Activated CD4-positive, alpha-beta T cell treated with anti-CD3 and anti-CD28 coated beads, Interleukin-2, amount 50 U/mL, for 16 hours (primary cell): ENCODE measurements at regions not wholly inside any gene's neighbourhood (a gene's known extent, or its start where the extent isn't known, plus 50 kb on each side); places are given as distances from the start of the nearest gene placed in this dataset.
"Not testable (repeated sequence)": the region's sequence is repeated elsewhere in the genome, so short reads cannot be mapped to it uniquely, and the experiment has no call there.

Experiments used
- DNase-seq: peaks from one replicate; pipeline ENCODE4 v3.0.0-alpha.2; 2020

DNA sequence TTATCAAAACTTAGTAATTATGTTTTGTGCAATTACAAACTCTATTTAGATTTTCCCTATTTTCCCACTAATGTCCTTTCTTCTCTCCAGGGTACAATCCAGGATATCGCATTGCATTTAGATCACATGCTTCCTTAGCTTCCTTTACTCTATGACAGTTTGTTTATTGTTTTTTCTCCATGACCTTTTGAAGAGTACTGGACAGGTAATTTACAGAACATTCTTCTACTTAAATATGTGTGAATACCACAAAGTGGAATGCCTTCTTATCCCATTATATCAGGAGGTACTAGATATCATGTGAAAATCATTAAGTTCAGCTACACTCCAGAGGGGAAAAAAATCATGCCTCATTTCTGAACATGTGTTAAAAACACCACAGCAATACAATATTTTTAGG is 776.6 kb upstream of the CDH9 start:
- no peak for DNase-seq

DNA sequence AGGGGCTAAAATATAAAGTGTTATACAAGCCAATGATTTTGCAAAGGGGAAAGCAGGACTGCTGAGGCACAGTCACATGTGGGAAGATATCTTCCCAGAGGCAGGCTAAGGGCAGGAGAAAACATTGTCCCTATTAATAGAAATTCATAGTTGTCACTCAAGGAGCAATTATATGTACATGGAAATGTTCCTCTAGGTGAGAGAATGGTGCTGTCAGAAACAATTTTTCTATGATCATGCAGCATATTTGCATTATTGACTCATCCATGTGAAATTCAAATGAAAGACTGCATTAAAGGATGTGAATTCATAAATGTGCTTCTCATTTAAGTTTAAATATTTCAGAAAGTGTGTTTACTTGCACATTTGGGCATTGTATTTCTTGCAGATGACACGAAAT is 775.9 kb upstream of the CDH9 start:
- DNase-seq, result no peak

DNA sequence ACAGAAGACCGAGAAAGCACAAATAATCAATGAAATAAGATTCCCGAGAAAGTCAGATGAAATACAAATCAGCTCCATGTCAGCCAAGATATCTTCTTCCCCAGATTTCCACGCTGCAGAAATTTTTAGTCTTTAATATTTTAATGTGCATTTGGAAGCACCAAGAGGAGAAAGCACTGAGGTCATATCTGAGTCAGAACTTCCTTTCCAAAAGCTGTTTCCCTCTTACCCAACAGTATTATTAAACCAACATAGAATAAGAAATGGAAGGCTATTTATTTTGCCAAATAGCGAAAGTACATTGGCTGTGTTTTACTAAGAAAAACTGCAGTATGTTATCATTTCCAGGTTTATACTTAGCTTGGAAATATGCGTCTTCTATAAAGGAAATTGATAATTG is 772.1 kb upstream of the CDH9 start:
- no peak for DNase-seq

DNA sequence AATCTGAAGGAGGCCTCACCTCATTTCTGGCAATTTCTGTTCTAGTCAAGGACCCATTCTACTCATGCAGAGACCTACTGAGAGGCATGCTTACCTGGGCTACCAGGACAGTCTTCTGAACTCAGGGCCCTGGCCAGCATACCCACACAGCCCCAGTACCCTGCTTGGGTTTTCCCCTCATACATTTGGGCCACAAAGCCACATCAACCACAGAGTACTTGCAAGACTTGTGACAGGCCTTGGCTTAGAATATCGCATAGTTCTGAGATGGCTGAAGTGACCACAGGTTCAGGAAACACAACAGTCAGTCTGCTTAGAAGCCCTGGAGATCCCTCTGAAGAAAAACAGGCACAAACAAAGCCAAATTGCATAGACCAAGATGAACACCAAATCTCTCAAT is 758.8 kb upstream of the CDH9 start:
- no peak for DNase-seq

DNA sequence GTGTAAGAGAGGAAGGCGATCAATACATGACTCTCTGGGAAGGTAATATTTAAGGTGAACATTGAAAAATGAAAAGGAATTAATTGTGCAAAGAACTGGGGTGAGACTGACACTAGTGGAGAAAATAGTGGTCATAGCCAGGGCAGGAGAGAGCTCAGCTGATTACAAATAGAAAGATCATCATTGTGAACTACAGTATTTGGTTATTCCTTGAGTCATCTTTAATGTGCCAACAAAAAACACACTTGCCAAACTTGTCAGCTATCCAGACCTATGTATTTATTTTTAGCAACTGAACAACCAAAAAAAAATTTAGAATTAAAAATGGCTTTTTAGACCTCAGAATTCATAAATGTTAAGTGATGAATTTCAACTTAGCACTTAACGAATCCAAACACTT is 749.8 kb upstream of the CDH9 start:
- no peak for DNase-seq

DNA sequence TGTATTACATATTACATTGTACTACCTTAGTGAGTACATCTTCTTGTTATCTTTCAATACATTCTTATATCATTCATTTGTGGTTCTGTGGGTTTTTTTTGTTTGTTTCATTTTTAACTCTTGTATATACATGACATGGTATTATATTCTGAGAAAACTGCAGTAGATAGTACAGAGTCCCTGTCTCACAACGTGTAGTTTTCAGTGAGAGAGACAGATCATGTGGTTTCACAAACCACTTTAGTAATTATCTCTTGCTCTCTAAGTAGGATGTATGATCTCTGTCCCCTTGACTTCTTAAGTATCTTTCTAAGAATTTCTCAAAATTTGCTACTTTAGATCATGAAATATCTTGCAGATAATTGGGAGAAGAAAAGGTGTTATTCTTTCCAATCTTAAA is 745.9 kb upstream of the CDH9 start:
- DNase-seq, result no peak

DNA sequence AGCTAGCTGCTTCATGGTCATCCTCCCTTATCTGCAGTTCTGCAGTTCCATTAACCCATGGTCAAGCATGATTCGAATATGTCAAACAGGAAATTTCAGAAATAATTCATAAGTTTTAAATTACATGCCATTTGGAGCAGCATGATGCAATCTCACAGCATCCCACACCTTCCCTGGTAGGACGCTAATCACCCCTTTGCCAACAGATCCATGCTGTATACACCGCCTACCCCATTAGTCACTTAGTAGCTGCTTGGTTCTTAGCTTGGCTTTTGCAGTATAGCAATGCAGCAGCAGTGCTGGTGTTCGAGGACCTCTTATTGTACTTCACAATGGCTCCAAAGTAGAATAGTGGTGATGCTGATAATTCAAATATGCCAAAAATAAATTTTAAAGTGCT is 739.7 kb upstream of the CDH9 start:
- no peak for DNase-seq

DNA sequence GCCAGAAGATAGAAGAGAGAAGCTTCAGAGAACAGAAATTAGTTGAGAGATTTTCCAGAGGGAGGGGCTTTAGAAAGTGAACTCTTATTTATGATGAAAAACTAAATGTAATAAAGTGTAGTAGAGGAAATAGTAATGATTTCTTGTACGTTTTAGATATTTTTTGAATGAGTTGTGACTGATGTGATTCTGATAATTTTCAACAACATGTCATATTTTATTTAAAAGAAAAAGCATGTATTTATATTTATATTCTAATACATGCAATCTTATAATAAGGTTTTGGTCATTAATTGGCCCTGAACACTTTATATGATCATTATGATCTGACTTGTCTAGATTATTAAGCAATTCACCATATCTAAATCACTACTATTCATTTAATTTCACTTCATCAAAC is 735.2 kb upstream of the CDH9 start:
- DNase-seq, result no peak

DNA sequence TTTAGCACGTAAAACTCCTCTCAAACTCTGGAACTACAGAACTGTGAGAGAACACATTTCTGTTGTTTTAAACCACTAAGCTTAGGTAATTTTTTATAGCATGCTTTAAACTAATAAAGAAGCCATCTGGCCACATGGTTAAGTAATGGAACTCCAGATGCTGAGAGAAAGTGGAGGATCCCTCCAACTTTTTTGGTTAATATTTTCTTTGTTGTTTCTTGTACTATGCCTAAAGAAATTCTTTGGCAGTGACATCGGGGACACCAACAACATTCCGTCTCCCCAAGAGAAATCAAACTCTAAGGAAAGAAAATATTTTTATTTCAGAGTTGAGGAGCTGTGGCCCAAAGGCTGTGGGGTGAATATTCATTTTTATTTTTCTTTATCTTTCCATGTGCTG is 734.8 kb upstream of the CDH9 start:
- DNase-seq, result no peak

DNA sequence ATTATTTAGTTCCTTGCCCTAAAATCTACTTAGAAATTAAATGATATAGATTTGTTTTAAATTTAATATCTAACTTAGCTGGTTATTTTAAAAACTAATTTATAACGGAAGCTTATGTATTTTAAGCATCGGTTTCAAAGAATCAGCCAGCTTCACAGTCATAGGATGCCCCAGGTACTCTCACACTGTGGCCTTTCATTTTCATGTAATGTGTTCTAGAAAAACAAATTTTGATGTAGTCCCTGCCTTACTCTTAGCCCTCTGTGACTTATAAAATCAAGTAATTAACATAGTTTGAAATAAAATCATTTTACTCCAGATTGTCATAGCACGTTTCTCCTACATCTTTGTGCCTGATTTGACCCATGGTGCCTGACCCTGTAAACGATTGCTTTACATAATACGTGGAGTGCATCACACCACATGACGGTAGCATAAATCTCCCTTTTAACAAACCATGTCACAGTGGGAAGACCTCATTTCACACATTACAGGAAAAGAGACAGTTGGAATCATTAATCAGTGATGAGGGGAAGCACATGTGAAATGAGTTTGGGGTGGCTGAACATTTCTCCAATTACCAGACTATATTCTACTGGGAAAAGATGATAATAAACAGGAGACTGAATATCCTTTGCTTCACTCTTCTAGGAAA is 731.5 kb upstream of the CDH9 start:
- DNase-seq, result no peak

DNA sequence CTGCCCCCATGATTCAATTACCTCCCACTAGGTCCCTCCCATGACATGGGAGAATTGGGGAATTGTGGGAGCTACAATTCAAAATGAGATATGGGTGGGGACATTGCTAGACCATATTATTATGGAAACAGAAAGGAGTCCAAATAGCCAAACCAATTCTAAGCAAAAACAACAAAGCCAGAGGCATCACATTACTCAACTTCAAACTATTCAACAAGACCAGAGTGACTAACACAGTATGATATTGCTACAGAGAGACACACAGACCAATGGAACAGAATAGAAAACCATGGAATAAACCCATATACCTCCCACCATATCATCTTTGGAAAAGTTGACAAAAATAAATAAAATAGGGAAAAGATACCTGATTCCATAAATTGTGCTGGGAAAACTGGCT is 710.5 kb upstream of the CDH9 start:
- no peak for DNase-seq

DNA sequence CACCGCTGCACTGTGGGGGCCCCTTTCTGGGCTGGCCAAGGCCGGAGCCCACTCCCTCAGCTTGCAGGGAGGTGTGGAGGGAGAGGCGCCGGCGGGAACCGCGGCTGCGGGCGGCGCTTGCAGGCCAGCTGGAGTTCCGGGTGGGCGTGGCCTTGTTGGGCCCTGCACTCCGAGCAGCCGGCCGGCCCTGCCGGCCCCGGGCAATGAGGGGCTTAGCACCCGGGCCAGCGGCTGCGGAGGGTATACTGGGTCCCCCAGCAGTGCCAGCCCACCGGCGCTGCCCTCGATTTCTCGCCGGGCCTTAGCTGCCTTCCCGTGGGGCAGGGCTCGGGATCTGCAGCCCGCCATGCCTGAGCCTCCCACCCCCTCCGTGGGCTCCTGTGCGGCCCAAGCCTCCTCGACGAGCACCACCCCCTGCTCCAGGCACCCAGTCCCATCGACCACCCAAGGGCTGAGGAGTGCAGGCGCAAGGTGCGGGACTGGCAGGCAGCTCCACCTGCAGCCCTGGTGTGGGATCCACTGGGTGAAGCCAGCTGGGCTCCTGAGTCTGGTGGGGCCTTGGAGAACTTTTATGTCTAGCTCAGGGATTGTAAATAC is 705.1 kb upstream of the CDH9 start:
- DNase-seq, result not testable (repeated sequence)

DNA sequence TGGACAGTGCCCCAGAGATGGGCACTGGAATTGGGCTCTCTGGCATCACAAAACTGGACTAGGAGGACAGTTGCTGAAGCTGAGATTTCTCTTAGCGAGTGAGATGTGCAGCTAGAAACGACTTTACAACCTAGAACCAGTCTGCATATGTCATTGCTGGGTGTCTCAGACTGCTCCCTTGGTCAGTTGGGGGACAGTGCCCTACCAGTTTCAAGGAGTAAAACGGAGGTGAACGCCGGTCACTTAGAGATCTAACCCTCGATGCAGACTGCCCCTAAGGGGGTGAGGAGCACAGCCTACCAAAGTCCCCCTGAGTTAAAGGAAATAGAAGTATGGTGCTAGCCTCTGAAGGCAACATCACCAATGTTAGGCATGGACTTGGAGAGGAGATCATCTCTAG is 704.4 kb upstream of the CDH9 start:
- DNase-seq, result no peak

DNA sequence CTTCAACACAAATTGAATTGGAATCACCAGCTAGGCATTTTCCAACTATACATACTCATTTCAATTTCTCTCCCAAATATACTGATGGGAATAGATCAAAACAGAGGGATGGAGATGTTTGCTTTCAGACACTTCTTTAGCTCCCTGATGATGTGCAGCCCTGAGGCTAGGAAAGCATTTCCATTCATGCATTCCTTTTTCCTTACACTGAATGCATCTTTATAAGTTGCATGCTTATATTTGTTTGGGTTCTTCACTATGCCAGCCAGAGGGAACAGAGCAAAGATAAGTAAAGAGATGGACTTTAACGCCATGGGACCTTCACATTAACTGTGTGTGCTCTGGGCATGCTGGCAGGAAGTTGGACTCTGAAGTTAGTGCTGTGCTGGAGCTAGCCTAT is 696.5 kb upstream of the CDH9 start:
- DNase-seq, result no peak

DNA sequence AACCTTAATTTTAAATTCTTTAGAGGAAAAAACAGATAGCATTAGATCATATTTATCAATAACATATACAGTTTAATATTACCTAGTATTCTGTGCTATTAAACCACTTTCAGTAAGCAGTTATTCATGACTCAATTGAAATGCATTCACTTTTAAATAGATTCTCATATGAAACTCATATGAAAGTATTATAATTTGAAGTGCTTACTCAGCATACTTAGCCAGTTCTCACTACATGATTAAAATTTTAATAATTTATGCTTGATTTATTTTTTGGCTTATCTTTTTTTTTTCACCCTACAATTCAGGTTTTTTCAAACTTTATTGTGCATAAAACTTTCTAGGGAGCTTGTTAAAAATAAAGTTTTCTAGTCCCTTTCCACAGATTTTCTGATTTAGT is 694.9 kb upstream of the CDH9 start:
- DNase-seq, result no peak

DNA sequence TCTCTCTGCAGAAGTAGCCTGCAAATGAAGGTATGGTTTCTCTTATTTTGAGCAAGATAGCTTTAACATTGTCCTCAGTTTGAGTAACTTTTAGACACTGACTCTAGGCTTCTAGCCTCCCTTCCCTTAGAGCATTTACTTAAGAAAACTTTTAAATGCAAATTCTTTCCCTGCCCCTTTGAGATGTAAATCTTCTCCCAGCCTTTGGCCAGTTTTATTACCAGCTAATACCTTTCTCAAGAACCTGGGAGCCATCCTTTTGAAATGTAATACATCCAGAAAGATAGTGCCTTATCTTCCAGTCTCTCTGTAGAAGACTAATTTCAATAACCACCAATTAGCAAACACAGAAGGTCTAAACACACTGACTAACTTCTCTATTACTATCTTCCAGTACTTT is 688.9 kb upstream of the CDH9 start:
- DNase-seq, result no peak

DNA sequence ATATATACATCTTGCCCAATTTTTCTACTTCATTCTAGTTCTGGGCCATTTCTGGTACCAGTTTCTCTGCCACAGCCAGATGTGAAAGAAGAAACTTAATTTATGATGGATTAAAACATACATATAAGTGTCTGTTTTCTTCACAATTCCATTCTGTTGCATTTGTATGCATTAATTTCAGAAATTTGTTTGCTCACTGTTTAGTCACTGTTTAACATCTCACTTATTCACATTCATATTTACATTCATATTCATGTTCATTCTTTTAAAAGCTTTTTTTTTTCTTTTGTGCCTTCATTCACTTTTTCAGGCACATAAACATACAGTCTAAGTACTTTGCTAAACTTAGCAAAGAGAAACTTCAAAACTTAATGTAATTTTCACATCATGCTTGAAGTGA is 684.0 kb upstream of the CDH9 start:
- DNase-seq, result no peak

DNA sequence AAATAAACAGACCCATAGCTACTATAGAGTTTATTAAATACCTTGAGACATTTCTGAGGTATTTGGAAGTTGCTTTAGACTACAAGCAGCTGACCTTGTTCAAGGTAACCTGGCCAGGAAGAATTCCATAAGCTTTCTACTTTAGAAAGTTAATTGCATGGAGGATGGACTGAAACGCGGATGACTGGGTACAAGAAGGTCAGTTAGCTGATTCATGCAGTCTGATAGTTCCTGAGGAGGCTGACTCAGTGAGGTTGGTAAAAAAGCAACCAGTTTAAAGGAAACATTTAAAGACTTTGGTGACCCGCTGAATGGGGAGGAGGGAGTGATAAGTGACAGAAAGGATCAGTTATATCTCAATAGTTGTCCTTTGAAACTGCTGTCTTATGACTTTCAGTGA is 670.1 kb upstream of the CDH9 start:
- DNase-seq, result no peak

DNA sequence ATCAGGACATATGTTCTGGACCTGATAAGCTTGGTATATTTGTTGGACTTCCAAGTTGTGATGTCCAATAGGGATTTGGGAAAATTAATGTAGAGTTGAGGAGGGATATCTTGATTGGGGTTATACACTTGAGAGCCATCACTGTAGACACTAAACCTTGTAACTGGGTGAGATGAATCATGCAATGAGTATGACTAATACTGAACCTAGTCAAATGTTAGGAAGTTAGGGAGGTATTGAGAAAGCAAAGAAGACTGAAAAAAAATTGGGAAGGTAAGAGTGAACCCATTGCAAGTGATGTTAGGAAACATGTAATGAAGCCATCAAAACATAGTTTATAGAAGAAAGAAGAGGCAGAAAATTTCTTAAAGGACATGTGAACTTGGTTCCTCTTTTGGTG is 668.4 kb upstream of the CDH9 start:
- DNase-seq, result no peak

DNA sequence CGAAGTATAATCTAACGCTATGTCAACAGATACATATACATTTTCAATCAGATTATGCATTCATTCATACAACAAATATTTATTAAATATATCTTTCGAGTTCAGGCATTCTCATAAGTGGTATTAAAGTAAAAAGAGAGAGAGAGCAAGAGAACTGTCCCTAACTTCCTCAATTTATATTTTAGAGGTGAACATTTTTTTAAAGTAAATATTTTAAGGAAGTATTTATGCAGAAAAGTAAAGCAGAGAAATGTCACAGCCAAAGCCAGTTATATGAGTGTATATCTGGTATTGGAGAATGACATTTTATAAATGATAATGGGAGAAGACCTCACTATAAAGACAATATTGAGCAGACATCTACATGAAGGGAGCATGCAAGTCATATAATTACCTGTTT is 667.3 kb upstream of the CDH9 start:
- DNase-seq, result no peak

DNA sequence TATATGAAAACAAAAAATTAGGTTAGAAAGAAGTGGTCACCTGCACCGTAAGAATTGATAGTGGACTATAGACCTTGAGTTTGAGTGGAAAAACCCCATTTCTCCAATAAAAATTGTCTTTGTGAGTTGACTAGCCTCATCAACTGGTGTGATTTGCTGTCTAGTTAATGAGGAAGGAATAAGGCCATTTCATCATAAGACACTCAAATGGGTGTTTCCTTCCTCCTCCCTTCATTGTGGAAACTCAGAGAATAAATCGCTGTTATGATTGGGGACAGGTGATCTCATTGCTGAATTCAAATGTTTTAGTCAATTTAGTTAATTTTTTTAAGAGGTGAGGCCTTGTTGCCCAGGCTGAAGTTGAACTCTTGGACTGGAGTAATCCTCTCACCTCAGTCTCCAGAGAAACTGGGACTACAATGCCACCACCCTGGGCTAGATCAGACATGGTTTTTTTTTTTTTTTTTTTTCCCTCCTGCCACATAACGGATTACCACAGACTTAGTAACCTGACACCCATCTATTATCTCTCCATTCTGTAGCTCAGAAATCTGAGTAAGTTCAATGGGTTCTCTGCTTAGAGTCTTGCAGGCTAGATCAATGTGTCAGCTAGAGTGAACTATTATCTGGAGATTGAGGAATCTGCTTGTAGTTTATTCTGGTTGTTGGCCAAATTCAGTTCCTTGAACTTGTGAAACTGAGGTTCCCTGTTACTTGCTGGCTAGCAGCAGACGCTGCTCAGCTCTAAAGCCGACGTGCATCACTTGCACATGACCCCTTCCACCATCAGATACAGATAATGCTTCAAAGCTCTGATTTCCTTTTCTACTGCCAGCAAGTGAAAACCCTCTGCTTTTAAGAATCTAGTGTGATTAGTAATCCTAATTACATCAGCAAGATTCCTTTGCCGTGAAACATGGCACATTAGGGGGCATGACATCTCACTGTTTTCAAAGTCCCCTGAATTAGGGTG is 663.8 kb upstream of the CDH9 start:
- no peak for DNase-seq

DNA sequence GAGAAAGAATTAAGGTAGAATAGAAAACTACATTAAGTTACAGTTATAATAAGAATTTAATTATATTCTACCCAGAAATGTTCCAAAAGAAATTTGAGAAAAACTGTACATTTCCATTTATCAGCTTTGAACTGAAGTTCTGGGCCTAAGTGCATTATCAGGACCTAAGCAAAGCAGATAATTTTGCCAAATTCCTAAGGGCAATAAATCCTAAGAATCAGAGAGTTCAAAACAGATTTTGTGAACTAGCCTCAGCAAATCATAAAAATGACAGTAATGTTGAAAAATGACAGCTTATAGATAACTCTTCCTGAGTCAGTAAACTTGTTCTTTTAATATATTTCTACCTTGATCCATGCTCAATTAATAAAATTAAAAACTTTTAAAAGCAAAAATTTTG is 662.1 kb upstream of the CDH9 start:
- no peak for DNase-seq

DNA sequence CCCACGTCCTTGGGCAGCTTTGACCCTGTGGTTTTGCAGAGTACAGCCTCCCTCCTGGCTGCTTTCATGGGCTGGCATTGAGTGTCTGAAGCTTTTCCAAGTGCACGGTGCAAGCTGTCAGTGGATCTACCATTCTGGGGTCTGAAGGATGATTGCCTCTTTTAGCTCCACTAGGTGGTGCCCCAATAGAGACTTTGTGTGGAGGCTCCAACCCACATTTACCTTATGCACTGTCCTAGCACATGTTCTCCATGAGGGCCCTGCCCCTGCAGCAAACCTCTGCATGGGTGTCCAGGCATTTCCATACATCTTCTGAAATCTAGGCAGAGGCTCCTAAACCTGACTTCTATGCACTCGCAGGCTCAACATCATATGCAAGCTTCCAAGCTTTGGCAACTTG is 644.2 kb upstream of the CDH9 start:
- DNase-seq, result no peak

DNA sequence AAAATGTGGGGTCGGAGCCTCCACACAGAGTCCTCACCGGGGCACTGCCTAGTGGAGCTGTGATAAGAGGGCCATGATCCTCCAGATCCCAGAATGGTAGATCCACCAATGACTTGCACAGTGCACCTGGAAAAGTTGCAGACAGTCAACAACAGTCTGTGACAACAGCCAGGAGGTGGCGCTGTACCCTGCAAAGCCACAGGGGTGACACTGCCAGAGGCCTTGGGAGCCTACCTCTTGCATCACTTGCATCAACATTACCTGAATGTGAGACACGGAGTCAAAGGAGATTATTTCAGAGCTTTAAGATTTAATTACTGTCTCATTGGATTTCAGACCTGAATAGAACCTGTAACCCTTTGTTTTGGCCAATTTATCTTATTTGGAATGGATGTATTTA is 614.1 kb upstream of the CDH9 start:
- no peak for DNase-seq
